OCI-LY1 (cell line): ENCODE measurements at regions not wholly inside any gene's neighbourhood (a gene's known extent, or its start where the extent isn't known, plus 50 kb on each side); places are given as distances from the start of the nearest gene placed in this dataset.

Experiments
- H2AFZ ChIP-seq: fragments of 200-600 bp; sonication (generic), shearing (Covaris generic); 2 replicates; pipeline ENCODE4 v1.6.0; 2014; ENCODE audit warnings: antibody characterized with exemption, mild to moderate bottlenecking, low read length
- H3F3A ChIP-seq: fragments of 200-600 bp; sonication (generic), shearing (Covaris generic); 2 replicates; pipeline ENCODE4 v1.6.0; 2014; ENCODE audit warnings: mild to moderate bottlenecking, antibody characterized with exemption, low read length, moderate library complexity; ENCODE audit not compliant: insufficient read depth
- H3K27ac ChIP-seq: fragments of 200-600 bp; sonication (generic); 2 replicates; pipeline ENCODE4 v1.5.1; 2014; ENCODE audit warnings: low read length, mixed run types, mild to moderate bottlenecking, low read depth; ENCODE audit not compliant: poor library complexity, severe bottlenecking
- H3K27me3 ChIP-seq: fragments of 200-600 bp; sonication (generic); 2 replicates; pipeline ENCODE4 v1.6.0; 2014; ENCODE audit warnings: antibody characterized with exemption, mild to moderate bottlenecking, low read length, moderate library complexity; ENCODE audit not compliant: insufficient read depth
- H3K36me3 ChIP-seq: fragments of 200-600 bp; sonication (generic); 2 replicates; pipeline ENCODE4 v1.6.1; 2014; ENCODE audit warnings: mild to moderate bottlenecking, antibody characterized with exemption, low read length, moderate library complexity, mixed read lengths; ENCODE audit not compliant: insufficient read depth
- H3K4me1 ChIP-seq: fragments of 200-600 bp; sonication (generic); 2 replicates; pipeline ENCODE4 v1.5.1; 2014; ENCODE audit warnings: mild to moderate bottlenecking, low read length, moderate library complexity; ENCODE audit not compliant: insufficient read depth, severe bottlenecking
- H3K4me2 ChIP-seq: fragments of 200-600 bp; sonication (generic), shearing (Covaris generic); 2 replicates; pipeline ENCODE4 v1.6.1; 2014; ENCODE audit warnings: low read length
- H3K4me3 ChIP-seq: fragments of 200-600 bp; sonication (generic); 2 replicates; pipeline ENCODE4 v1.5.1; 2014; ENCODE audit warnings: low read length, low read depth, mild to moderate bottlenecking, mixed read lengths; ENCODE audit not compliant: poor library complexity, severe bottlenecking
- H3K79me2 ChIP-seq: fragments of 200-600 bp; shearing (Covaris generic); 2 replicates; pipeline ENCODE4 v1.6.1; 2016; ENCODE audit warnings: mixed run types, low read length, mixed read lengths; ENCODE audit not compliant: insufficient read depth
- H3K9ac ChIP-seq: fragments of 200-600 bp; sonication (generic), shearing (Covaris generic); 2 replicates; pipeline ENCODE4 v1.6.1; 2014; ENCODE audit warnings: mild to moderate bottlenecking, low read length, mixed read lengths
- H3K9me2 ChIP-seq: fragments of 200-600 bp; sonication (generic), shearing (Covaris generic); 2 replicates; pipeline ENCODE4 v1.6.1; 2014; ENCODE audit warnings: low read depth, mild to moderate bottlenecking, low read length, mixed read lengths
- H3K9me3 ChIP-seq: fragments of 200-600 bp; shearing (Covaris generic); 2 replicates; pipeline ENCODE4 v1.6.1; 2014; ENCODE audit warnings: low read length, mixed read lengths
- H4K20me1 ChIP-seq: fragments of 200-600 bp; sonication (generic), shearing (Covaris generic); 2 replicates; pipeline ENCODE4 v1.6.0; 2016; ENCODE audit warnings: mild to moderate bottlenecking, low read length; ENCODE audit not compliant: insufficient read depth
- EZH2 ChIP-seq: fragments of 200-600 bp; sonication (generic), shearing (Covaris generic); IDR thresholded peaks from 2 replicates; pipeline ENCODE4 v1.8.0; 2017; ENCODE audit warnings: borderline replicate concordance, mixed run types, mild to moderate bottlenecking, antibody characterized with exemption, low read length, moderate library complexity, mixed read lengths
- TF ChIP-seq, protein P1 (sequence below): fragments of 200-600 bp; sonication (generic), shearing (Covaris generic); IDR thresholded peaks from 2 replicates; pipeline ENCODE4 v1.5.1; 2017; ENCODE audit warnings: mild to moderate bottlenecking, antibody characterized with exemption, low read length, moderate library complexity, mixed read lengths

DNA sequence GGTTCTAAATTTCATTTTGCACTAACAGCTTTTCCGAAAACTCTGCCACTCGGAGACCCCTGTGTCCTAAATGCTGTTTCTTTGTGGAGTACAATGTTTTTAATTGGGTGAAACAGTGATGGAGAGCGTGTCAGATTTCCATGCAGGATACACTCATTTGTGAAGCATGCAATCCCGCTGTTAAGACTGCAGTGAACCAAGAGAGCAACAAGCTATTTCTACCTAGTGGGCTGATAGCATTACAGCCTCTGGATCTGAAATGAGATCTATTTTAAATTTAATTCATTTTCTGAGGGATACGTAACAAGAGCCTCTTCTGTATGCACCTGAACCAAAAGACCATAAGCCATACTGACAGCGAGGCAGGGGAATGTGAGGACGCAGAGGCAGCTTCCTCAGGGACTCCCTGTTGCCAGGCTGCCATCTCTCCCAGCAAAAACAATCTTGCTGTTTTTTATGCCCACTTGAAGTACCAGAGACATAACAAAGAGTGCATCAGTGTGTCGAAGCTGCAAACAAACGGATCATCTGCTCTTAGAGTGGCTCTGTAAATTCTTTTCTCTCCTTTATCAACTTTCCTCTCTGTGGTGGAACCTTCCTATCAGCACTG, 199.9 kb upstream of the COX10 start:
- peaks cover 2% of the 10 kb centered on the region; the same call in 1 of the 2 replicates for H3K9me3 ChIP-seq
- no peak overlapping the region for H3K4me2 ChIP-seq
- no peaks in the 10 kb centered on the region for H3K9me2 ChIP-seq
- no peaks in the 10 kb centered on the region for H3F3A ChIP-seq
- H3K79me2 ChIP-seq, result no peaks in the 10 kb centered on the region
- H3K36me3 ChIP-seq, result no peaks in the 10 kb centered on the region
- no peaks in the 10 kb centered on the region for H3K4me1 ChIP-seq
- H4K20me1 ChIP-seq, result no peaks in the 10 kb centered on the region
- H3K9ac ChIP-seq, result no peak overlapping the region
- H3K27ac ChIP-seq, result no peak overlapping the region
- no peak for TF ChIP-seq EZH2
- TF ChIP-seq, protein P1, sequence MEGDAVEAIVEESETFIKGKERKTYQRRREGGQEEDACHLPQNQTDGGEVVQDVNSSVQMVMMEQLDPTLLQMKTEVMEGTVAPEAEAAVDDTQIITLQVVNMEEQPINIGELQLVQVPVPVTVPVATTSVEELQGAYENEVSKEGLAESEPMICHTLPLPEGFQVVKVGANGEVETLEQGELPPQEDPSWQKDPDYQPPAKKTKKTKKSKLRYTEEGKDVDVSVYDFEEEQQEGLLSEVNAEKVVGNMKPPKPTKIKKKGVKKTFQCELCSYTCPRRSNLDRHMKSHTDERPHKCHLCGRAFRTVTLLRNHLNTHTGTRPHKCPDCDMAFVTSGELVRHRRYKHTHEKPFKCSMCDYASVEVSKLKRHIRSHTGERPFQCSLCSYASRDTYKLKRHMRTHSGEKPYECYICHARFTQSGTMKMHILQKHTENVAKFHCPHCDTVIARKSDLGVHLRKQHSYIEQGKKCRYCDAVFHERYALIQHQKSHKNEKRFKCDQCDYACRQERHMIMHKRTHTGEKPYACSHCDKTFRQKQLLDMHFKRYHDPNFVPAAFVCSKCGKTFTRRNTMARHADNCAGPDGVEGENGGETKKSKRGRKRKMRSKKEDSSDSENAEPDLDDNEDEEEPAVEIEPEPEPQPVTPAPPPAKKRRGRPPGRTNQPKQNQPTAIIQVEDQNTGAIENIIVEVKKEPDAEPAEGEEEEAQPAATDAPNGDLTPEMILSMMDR, result no peak
- H3K4me3 ChIP-seq, result no peak overlapping the region
- no peaks in the 10 kb centered on the region for H3K27me3 ChIP-seq
- no peak overlapping the region for H2AFZ ChIP-seq

DNA sequence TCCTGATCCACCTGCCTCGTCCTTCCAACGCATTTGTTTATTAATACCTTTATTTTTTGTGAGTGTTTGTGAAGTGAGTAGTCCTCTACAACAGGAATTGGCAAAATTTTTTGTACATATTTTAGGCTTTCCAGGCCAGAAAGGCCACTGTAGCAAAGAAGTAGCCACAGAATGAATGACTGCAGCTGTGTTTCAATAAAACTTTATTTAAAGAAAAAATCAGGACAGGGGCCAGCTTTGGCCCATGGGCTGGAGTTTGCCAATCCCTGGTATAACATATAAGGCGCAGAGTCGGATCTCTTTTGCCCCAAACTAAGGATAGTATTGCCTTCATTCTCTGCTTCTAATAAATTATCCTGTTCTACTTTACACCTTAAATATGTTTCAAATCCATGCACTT, 198.0 kb upstream of the COX10 start:
- H3K27ac ChIP-seq, result no peak overlapping the region
- no peaks in the 10 kb centered on the region for H3K27me3 ChIP-seq
- TF ChIP-seq, protein P1, result no peak
- TF ChIP-seq EZH2, result no peak
- no peak overlapping the region for H3K4me3 ChIP-seq
- H3K4me1 ChIP-seq, result no peaks in the 10 kb centered on the region
- H4K20me1 ChIP-seq, result no peaks in the 10 kb centered on the region
- no peaks in the 10 kb centered on the region for H3F3A ChIP-seq
- no peaks in the 10 kb centered on the region for H3K36me3 ChIP-seq
- no peaks in the 10 kb centered on the region for H3K9me2 ChIP-seq
- H3K9ac ChIP-seq, result no peak overlapping the region
- no peak overlapping the region for H3K4me2 ChIP-seq
- H3K79me2 ChIP-seq, result no peaks in the 10 kb centered on the region
- H3K9me3 ChIP-seq, result peaks cover 2% of the 10 kb centered on the region; the same call in 1 of the 2 replicates
- H2AFZ ChIP-seq, result no peak overlapping the region

DNA sequence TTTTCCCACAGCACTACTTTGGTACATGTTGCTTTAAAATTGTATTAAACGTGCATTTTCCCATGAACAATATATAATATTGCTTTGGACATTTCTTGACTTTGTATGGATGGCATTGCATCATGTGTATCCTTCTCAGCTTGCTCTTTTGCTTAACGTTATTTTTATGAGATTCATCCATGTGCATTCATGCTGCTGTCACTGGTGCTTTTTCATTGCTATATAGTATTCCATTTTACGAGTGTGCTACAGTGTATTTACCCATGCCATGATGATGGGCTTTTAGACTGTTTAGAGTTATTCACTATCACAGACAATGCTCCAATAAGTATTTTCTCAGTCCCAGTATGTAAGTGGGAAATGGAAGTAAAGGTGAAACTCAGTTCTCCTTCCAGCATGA, 195.2 kb upstream of the COX10 start:
- H3K9ac ChIP-seq, result no peak overlapping the region
- H3K9me3 ChIP-seq, result no peaks in the 10 kb centered on the region
- no peak overlapping the region for H2AFZ ChIP-seq
- no peak overlapping the region for H3K27ac ChIP-seq
- H3K4me3 ChIP-seq, result no peak overlapping the region
- no peaks in the 10 kb centered on the region for H3F3A ChIP-seq
- no peak overlapping the region for H3K4me2 ChIP-seq
- no peak for TF ChIP-seq EZH2
- TF ChIP-seq, protein P1, result no peak
- no peaks in the 10 kb centered on the region for H3K9me2 ChIP-seq
- no peaks in the 10 kb centered on the region for H4K20me1 ChIP-seq
- H3K79me2 ChIP-seq, result no peaks in the 10 kb centered on the region
- H3K4me1 ChIP-seq, result no peaks in the 10 kb centered on the region
- H3K36me3 ChIP-seq, result no peaks in the 10 kb centered on the region
- no peaks in the 10 kb centered on the region for H3K27me3 ChIP-seq
